ENCODE measurements at regions not wholly inside any gene's neighbourhood (a gene's known extent, or its start where the extent isn't known, plus 50 kb on each side); places are given as distances from the start of the nearest gene placed in this dataset.

GRCh38 chr6:19303383-19303782 is 533.8 kb upstream of the ID4 start:
- no peak for TF ChIP-seq CTCF (IDR thresholded peaks at IDR 0.05)
- TF ChIP-seq EP300 (IDR thresholded peaks at IDR 0.05) = no peak
- peak in 3 of 4 donors; percentile 35 to 44 (median 43) for TF ChIP-seq POLR2AphosphoS5 (IDR thresholded peaks at IDR 0.05)

Measured in sigmoid colon (tissue), 4 donors.